NCI-H2029 (cell line): ENCODE measurements at regions not wholly inside any gene's neighbourhood (a gene's known extent, or its start where the extent isn't known, plus 50 kb on each side); places are given as distances from the start of the nearest gene placed in this dataset.

ENCODE experiments used
- DNase-seq: peaks from one replicate; lab custom pipeline; 2025; lab: John Stamatoyannopoulos, UW

DNA sequence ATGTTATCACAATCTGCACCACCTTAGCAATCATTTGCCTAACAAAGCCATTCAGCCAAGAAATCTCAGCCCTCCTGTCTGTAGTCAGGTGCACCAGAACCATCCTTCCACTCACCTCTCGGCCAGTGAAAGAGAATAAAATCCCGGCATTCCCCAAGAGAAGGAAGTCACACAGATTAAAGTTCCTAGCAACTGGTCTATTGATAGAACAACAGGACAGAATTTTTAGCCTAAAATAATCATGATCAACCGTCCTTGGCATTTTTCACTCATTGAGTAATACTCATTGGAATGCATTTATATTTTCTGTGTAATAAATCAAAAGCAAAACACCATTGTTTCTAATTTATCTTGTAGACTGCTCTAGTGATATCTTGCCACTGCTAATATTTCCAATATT, 85.7 kb upstream of the CDH4 start:
- no peak for DNase-seq

DNA sequence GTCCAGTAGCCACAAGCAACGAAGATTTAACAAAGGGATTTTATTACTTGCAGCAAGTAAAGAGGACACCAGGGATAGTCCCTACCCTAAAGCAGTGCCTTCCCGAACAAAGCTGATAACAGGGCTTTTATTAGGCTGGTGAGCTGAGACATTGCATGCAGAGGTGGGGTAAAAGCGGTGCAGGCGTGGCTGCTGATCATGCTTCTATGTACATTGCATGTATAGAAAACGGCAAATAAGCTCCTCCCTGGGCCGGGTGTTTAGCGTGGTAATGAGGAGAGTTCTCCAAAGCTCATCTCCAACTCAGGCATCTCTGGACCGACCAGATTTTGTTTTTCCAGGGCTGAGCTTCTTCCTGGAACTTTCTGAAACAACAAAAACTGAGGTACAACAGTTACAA, 83.5 kb upstream of the CDH4 start:
- no peak for DNase-seq

DNA sequence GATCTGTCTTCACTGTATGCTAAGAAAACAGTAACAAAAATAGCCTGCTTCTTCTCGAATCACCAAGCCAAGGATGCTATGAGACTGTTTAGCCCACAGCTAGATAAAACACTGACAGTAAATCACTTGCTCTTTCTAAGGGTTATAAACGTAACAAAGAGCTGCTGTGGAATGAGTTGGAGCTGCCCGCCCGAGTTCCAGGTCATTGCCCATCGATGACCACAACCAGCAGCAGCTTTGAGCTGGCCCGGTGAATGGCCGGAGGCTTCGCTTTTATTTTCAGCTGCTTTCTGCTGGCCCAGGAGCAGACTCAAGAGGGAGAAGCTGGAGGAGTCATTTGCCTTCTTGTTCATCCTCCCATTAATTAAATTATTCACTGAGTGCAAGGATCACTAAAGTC, 82.2 kb upstream of the CDH4 start:
- no peak for DNase-seq

DNA sequence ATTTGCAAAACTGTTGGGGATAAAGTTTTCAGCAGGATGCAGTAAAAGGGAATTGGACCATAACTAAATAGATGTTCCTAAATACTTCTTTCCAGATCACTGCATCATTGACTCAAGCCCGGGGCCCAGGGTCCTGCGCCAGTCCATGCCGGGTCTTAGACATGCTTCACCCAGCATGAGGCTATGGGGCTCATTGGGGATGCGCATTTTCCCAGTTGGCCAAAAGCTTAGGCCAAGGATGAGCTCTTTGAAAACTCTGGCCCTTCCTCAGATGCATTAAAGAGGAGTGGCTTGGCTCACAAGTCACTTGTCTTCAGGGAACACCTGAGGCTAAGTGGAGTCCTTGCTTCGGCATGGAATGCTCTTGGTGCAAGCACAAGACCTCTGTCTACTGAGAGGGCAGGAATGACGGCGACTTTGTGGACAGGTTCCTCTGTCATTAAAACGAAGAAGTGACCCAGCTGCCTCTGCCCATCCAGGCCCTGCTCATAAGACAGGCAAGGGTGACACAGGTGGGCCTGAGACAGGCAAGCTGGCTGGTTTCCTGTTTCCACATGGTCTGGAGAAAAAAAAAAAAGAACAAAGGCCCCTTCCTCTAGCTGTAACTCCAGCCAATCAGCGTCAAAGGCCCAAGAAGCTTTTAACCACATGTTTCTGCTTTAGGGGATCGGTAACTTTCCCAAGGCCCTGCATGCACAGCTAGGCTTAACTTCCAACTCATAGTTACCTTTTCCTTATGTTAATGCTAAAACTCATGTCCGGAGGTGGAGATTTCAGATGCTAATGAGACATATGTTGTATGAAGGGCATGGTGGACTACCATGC, 81.4 kb upstream of the CDH4 start:
- DNase-seq, result no peak

DNA sequence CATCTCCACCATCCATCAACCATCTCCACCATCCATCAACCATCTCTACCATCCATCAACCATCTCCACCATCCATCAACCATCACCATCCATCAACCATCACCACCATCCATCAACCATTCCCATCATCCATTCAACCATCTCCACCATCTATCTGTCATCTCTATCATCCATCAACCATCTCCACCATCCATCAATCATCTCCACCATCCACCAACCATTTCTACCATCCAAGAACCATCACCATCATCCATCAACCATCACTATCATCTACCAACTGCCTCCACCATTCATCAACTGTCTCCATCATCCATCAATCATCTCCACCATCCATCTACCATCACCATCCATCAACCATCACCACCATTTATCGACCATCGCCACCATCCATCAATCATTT, 78.8 kb upstream of the CDH4 start:
- no peak for DNase-seq

DNA sequence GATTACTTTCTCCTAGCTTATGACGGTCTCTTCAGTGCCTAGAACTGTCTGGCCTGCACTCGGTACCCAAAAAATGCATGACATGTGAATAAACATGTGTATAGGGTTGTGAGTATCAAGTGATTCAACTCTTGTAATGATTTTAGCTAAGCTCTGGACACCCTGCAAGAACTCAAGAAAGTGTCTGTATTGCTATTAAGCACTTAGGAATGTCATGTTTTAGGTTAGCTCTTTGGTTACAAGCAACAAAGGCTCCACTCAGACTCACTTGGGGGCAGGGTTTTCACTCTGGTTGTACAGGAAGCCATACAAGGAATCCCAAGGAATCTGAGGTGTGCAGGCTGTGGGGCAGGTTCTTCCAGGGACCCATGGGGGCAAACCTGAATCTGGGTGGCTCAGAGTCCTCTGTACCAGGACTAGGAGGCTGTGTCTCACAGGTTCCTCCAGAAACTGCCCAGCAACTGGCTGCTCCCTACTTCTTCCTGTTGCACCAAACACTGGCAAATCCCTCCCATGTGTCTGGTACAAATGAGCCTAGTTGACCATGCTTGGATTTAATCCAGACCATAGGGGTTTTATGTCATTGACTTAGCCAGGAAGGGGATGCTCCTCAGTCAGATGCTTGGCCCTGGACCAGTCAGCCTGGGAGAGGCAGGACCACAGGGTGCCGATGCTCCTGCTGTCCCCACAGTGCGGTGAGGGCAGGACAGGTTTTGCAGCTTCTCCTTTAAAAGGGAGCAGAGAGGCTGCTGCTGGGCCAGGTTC, 77.9 kb upstream of the CDH4 start:
- DNase-seq, result no peak

DNA sequence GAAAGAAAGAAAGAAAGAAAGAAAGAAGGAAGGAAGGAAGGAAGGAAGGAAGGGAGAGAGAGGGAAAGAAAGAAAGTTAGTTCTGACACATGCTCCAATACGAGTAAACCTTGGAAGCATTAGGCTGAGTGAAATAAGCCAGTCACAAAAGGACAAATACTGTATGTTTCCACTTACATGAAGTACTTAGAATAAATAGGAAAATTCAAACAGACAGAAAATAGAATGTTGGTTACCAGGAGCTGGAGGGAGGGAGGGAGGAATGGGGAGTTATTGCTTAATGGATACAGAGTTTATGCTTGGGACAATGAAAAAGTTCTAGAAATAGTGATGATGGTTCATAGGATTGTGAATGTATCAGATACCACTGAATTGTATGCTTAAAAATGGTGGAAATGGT, 75.2 kb upstream of the CDH4 start:
- DNase-seq, result no peak

DNA sequence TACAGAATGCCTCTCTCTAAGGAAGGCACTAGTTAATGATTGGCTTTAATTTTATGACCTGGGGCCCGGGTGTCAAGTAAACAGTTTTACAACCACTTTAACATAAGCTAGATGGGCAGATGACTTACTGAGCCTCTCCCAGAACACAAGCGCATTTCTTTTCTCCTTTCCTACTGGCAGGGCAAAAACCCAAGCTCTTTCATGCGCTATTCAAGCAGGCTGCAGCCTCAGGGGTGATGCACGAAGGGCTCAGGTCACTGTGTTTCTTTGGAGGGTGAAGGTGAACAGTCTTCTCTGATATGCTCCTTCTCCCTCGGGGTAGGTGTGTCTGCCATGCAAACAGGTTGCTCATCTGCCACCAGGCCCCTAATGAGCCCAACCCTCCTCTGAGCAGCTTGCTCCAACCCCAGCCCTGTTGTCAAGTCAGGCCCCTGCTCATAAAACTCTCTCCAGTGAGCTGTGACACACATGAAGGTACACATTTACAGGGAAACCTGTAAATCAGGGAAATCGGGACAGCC, 73.5 kb upstream of the CDH4 start:
- DNase-seq, result no peak

DNA sequence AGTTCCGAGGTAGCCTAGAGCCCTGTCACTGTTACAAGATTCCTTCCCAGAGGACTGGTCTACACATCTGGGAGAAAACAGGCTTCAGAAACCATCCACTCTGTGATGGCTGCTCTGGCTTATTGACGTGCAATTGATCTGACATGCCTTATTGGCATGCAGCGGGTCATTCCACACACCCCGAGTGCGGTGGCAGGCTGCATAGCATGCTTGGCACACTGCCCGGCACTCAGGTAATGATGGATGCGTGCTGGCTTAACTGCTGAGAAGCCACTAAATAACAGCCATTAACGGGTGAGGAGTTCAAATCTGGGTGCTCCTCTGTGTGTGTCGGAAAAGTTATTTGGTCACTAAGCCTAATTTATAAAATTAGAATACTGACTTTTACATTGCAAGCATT, 67.9 kb upstream of the CDH4 start:
- no peak for DNase-seq

DNA sequence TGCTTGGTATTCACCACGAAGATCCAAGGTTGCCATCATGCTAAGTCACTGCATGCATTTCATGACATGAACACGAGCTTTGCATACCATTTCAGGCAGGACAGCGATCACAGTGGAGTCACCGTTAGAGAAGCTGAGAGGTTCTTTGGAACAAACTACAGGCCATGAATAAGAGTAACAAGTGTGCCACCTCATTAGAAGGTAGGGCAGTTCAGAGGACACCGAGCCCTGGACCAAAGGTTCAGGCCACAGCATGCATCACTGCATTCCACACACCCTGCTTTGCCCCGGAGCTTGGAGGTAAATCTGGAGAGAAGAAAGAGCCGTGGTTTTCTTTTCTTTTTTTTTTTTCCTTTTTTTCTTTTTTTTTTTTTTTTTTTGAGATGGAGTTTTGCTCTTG, 66.9 kb upstream of the CDH4 start:
- no peak for DNase-seq

DNA sequence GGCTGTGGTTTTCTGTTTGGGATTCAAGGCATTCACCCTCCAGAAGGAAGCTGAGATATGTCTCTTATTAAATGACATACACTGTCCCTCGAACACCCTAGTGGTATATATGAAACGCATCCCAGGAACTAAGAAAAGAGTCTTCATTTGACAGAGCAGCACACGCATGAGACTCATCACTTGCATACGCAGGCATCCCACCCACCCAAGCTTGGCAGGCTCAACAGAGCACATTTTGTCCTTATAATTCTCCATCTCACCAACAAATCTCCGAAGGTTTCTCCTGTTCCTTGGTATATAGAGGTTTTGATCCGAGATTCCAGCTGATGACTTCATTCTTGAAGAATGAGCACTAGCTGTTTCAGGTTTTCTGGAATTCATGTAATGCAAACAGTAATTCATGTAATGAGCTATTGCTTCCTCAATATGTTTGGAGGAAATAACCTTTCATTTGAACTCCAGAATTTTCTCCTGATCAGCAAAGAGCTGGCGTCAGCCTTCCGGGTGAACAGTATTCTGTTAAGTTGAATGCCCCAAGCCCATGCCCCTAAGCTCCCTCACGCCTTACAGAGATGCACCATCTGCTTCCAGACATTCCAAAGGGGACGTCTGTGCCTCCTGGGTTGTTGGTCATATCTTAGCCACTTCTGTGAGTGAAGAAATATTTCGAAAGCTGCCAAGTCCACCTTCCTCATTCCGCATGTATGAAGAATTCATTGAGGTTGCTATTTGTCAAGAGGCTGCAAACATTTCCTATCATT, 66.0 kb upstream of the CDH4 start:
- DNase-seq, result no peak

DNA sequence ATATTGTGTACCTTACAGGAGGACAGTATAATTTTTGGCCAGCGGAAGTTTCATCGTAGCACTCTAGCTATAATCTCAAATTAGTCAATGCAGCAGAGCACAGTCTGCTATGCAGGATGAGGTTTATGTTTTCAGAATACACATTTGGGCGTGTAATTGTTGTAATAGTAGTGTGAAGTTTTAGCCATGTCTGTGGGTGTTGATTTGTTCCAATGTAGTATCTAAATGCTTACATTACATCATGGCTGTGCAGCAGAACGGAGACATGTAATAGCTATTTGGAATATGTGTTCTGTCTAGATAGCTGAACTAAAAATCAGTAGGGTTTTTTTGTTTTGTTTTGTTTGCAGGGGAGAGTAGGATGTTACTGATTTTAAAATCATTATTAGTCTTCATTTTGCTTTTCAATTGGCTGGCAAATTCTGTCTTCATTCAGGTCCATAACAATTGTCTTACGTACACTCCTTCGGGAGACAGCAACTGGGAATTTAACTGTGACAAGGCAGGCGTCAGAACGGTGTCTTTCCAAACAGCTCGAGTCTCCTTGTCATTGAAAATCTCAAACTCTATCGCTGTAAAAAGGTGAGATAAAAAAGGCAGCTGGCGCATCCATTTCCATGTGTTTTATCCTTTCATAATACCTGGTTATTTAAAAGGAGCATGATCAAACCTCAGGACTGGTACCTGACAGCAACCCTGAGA, 65.1 kb upstream of the CDH4 start:
- DNase-seq, result no peak

DNA sequence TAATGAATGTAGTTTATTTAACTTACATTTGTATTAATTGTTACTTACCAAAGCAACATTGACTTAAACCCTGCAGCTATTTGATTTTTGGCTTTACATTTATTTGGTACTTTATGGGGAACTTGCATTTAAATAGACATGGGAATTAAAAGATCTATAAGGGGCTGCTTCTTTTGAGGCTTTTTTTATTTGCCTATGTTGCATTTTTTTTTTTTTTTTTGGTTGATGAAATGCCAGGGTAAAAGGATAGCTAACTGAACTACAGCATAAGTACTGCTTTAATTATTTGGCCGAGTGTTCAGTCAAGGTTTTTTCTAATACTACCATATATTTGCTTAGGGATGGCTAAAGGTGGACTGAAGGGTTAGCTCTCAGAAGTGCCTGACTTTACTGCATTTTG, 62.5 kb upstream of the CDH4 start:
- DNase-seq, result no peak

DNA sequence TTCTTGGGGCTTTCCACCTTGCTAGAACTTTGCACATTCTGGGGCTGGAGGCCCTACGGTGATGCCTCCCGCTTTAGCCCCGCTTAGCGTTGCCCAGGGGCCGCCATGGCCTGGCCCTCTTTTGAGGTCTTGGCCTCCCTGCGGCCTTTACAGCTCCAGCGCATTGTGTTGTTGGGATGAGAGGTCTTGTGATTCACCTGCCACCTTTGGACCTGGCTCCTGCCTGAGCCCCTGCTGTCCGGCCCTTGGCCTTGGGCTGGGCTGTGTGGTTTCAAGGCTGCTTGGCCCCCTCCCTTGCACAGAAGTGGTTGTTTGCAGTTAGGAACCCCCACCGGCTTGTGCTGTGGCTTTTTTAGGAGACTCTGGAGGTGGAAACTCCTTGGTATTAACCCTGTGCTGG, 61.0 kb upstream of the CDH4 start:
- DNase-seq, result no peak

DNA sequence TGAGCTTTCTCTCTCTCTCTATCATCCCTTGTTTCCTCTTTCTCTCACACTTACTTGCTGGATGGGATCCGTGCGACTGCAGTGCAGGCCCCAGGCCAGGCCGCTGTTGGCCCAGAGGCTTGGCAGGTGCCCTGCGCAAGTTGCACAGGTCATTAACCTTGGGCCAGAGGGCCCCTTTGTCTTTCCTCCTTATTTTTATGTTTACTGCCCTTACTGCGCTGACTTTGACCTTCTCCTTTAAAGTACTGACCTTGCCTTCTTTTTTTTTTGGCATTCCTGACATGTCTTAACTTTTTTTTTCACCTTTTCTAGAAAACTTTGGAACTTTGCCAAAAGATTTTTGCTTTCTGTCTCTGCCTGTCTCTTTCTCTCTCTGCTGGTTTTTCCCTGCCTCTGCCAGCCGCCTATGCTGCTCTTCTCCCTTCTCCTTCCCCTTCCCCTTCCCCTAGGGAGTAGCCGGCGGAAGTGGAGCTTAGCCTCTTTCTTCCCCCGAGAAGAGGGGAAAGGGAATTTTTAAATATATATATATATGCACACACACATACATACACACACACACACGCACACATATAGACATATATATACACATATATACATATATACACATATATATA, 59.6 kb upstream of the CDH4 start:
- DNase-seq, result no peak

DNA sequence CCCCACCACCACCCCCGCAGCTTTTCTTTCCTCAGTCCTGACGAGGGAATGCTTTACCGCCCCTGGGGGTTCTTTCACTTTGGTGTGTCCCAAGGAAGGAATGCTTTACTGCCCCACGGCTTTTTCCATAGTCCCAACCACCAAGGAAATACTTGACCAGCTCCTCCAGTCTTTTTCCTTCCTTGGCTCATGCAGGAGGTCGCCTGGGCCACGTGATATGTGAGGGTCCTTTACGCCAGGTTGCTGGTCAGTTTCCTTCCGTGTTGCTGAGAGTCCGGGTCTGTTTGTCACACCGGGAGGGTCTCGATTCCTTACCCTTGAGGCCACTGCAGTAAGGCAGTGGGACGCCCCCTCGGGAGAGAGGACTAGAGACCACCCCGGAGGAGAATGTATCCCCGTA, 58.9 kb upstream of the CDH4 start:
- no peak for DNase-seq
